ENCODE measurements at regions not wholly inside any gene's neighbourhood (a gene's known extent, or its start where the extent isn't known, plus 50 kb on each side); places are given as distances from the start of the nearest gene placed in this dataset.

- TF ChIP-seq CTCF (IDR thresholded peaks at IDR 0.05) = no peak
- TF ChIP-seq POLR2AphosphoS5 (IDR thresholded peaks at IDR 0.05) = no peak
- TF ChIP-seq EP300 (IDR thresholded peaks at IDR 0.05) = no peak
Observed at GRCh38 chr11:116169776-116170175, 603.0 kb downstream of the BUD13 start.
